CD14-positive monocyte (primary cell): ENCODE measurements at regions not wholly inside any gene's neighbourhood (a gene's known extent, or its start where the extent isn't known, plus 50 kb on each side); places are given as distances from the start of the nearest gene placed in this dataset.
A peak's percentile ranks its signal among the peaks of the same experiment; 100 is the strongest.

Experiments
- DNase-seq, 3 donors: peaks; one replicate each; pipeline ENCODE4 v3.0.0-alpha.2; 2011 to 2022
- H2AFZ ChIP-seq: 2 replicates; pipeline ENCODE4 v1.6.0; 2012; ENCODE audit warnings: mild to moderate bottlenecking, low read depth, low read length, inconsistent platforms; ENCODE audit not compliant: insufficient read depth, poor library complexity, severe bottlenecking
- H3K27ac ChIP-seq, 2 donors: 1 replicate in 1 of 2; 2 replicates in 1 of 2; pipeline ENCODE4 v1.5.1; 2012 to 2013; ENCODE audit warnings: low read length in 2 of 2, control low read depth in 1 of 2, inconsistent platforms in 1 of 2, low read depth in 1 of 2, mild to moderate bottlenecking in 1 of 2
- H3K27me3 ChIP-seq, 2 donors: one replicate each; pipeline versions ENCODE4 v1.6.0 to v1.6.1; 2011 to 2013; ENCODE audit warnings: low read length in 2 of 2; ENCODE audit not compliant: control insufficient read depth in 2 of 2, insufficient read depth in 2 of 2
- H3K36me3 ChIP-seq, 2 donors: replicated peaks in 1 of 2; 1 replicate in 1 of 2; 2 replicates in 1 of 2; pipeline versions ENCODE4 v1.5.1 to v1.6.1; 2012 to 2013; ENCODE audit warnings: low read length in 2 of 2, control low read depth in 1 of 2, inconsistent platforms in 1 of 2, mild to moderate bottlenecking in 1 of 2; ENCODE audit not compliant: insufficient read depth in 2 of 2, control insufficient read depth in 1 of 2
- H3K4me1 ChIP-seq, 2 donors: 1 replicate in 1 of 2; 2 replicates in 1 of 2; pipeline versions ENCODE4 v1.5.1 to v1.6.1; 2012 to 2013; ENCODE audit warnings: low read length in 2 of 2, control low read depth in 1 of 2, inconsistent platforms in 1 of 2, mild to moderate bottlenecking in 1 of 2, moderate library complexity in 1 of 2; ENCODE audit not compliant: insufficient read depth in 2 of 2, control insufficient read depth in 1 of 2
- H3K4me2 ChIP-seq: replicated peaks from 2 replicates; pipeline ENCODE3; 2012; ENCODE audit warnings: low read length, moderate library complexity, mild to moderate bottlenecking; ENCODE audit not compliant: poor library complexity, severe bottlenecking; ENCODE audit errors: extremely low read depth
- H3K4me3 ChIP-seq, 3 experiments: fragments of 200-600 bp in 1 of 3; sonication (generic) in 1 of 3; replicated peaks in 1 of 3; 1 replicate in 2 of 3; 2 replicates in 1 of 3; pipeline ENCODE4 v1.5.1; 2011 to 2013; ENCODE audit warnings: low read length in 3 of 3, mild to moderate bottlenecking in 3 of 3, control low read depth in 2 of 3, low read depth in 2 of 3, inconsistent platforms in 1 of 3, moderate library complexity in 1 of 3
- H3K79me2 ChIP-seq: 2 replicates; pipeline ENCODE4 v1.6.0; 2012; ENCODE audit warnings: mild to moderate bottlenecking, control low read depth, inconsistent platforms, low read length, moderate library complexity; ENCODE audit not compliant: insufficient read depth
- H3K9ac ChIP-seq: 2 replicates; pipeline ENCODE4 v1.6.0; 2017; ENCODE audit warnings: low read length, mild to moderate bottlenecking; ENCODE audit not compliant: insufficient read depth, poor library complexity, severe bottlenecking
- H3K9me3 ChIP-seq, 2 donors: replicated peaks in 1 of 2; 1 replicate in 1 of 2; 2 replicates in 1 of 2; pipeline versions ENCODE4 v1.5.1 to v1.6.1; 2012 to 2013; ENCODE audit warnings: low read length in 2 of 2, control low read depth in 1 of 2; ENCODE audit not compliant: control insufficient read depth in 1 of 2, insufficient read depth in 1 of 2
- H4K20me1 ChIP-seq: 2 replicates; pipeline ENCODE4 v1.6.0; 2012; ENCODE audit warnings: mild to moderate bottlenecking, low read length, control low read depth, moderate library complexity; ENCODE audit not compliant: insufficient read depth
- H3K27ac Mint-ChIP-seq, 7 donors: one replicate each; pipeline ENCODE4 v1.8.0; 2020; ENCODE audit warnings: mild to moderate bottlenecking in 7 of 7, mixed read lengths in 7 of 7, moderate library complexity in 6 of 7, inconsistent platforms in 2 of 7
- H3K27me3 Mint-ChIP-seq, 3 donors: one replicate each; pipeline ENCODE4 v1.8.0; 2021 to 2022; ENCODE audit warnings: low read depth in 3 of 3, mild to moderate bottlenecking in 3 of 3, mixed read lengths in 3 of 3, moderate library complexity in 3 of 3, inconsistent platforms in 1 of 3
- H3K36me3 Mint-ChIP-seq, 2 donors: one replicate each; pipeline ENCODE4 v1.8.0; 2020; ENCODE audit warnings: mixed read lengths in 2 of 2, inconsistent platforms in 1 of 2, mild to moderate bottlenecking in 1 of 2
- H3K4me1 Mint-ChIP-seq: one replicate; pipeline ENCODE4 v1.8.0; 2020; ENCODE audit warnings: mild to moderate bottlenecking, mixed read lengths
- H3K4me3 Mint-ChIP-seq, 2 donors: one replicate each; pipeline ENCODE4 v1.8.0; 2020; ENCODE audit warnings: mild to moderate bottlenecking in 2 of 2, mixed read lengths in 2 of 2, moderate library complexity in 1 of 2
- H3K9me3 Mint-ChIP-seq, 7 donors: one replicate each; pipeline ENCODE4 v1.8.0; 2020 to 2022; ENCODE audit warnings: mixed read lengths in 7 of 7, mild to moderate bottlenecking in 6 of 7, moderate library complexity in 6 of 7, inconsistent platforms in 2 of 7
- CTCF ChIP-seq: fragments of 200-600 bp; IDR thresholded peaks from one replicate; pipeline ENCODE4 v1.8.0; 2022; ENCODE audit warnings: antibody characterized with exemption, mild to moderate bottlenecking
- WGBS: methylation state at CpG from one replicate; pipeline ENCODE4 v1.1.5; 2013; ENCODE audit warnings: missing lambda C conversion rate; ENCODE audit not compliant: insufficient coverage; 5-methylcytosine and 5-hydroxymethylcytosine counted together
- intact Hi-C, 2 donors: fragments of 100-400 bp; cut with micrococcal nuclease; formaldehyde crosslinking; loops; one replicate each; pipeline versions ENCODE4 v1.15.0 to v1.15.1; 2023

GRCh38 chr1:199041173-199041914 lies 402.5 kb downstream of the PTPRC start:
- H3K4me1 Mint-ChIP-seq, result peaks cover 17% of the 10 kb centered on the region
- Histone ChIP-seq H3K79me2 (no peaks in the 10 kb centered on the region), H3K4me1 (peaks cover 15 to 18% of the 10 kb centered on the region in 2 donors), H3K4me3 (no peak overlapping the region), H3K9ac (no peak overlapping the region), H3K9me3 (peaks cover 7 to 10% of the 10 kb centered on the region in 2 donors), H3K4me2 (peak overlapping the region; percentile 17), H2AFZ (peak overlapping the region; percentile 54), H3K27me3 (no peaks in the 10 kb centered on the region), H4K20me1 (no peaks in the 10 kb centered on the region), H3K27ac (no peak overlapping the region), H3K36me3 (no peaks in the 10 kb centered on the region)
- WGBS, result no CpG with 5 or more reads among the region's 4 CpGs
- peaks cover 0 to 1% (median 0%) of the 10 kb centered on the region in 3 donors for H3K27me3 Mint-ChIP-seq
- peaks cover 3 to 12% (median 9%) of the 10 kb centered on the region in 7 donors for H3K9me3 Mint-ChIP-seq
- DNase-seq, result no peak
- H3K36me3 Mint-ChIP-seq, result no peaks in the 10 kb centered on the region
- H3K4me3 Mint-ChIP-seq, result peak overlapping the region in 1 of 2 donors; percentile 67
- intact Hi-C loops, result no loop called here
- peak overlapping the region in 1 of 7 donors; percentile 7 for H3K27ac Mint-ChIP-seq
- TF ChIP-seq CTCF, result no peak

- Histone ChIP-seq H3K36me3 (no peaks in the 10 kb centered on the region), H3K79me2 (no peaks in the 10 kb centered on the region), H3K9me3 (peaks cover 7 to 11% of the 10 kb centered on the region in 2 donors), H3K4me2 (no peak overlapping the region), H3K27me3 (no peaks in the 10 kb centered on the region), H3K27ac (no peak overlapping the region), H4K20me1 (no peaks in the 10 kb centered on the region), H3K9ac (no peak overlapping the region), H3K4me1 (peaks cover 15 to 18% of the 10 kb centered on the region in 2 donors), H3K4me3 (no peak overlapping the region), H2AFZ (no peak overlapping the region)
- Mint-ChIP-seq H3K27me3 (no peaks in the 10 kb centered on the region), H3K36me3 (no peaks in the 10 kb centered on the region), H3K4me1 (peaks cover 17% of the 10 kb centered on the region), H3K27ac (no peak overlapping the region), H3K4me3 (no peak overlapping the region), H3K9me3 (peaks cover 6 to 16% (median 13%) of the 10 kb centered on the region in 7 donors)
- DNase-seq, result no peak
- TF ChIP-seq CTCF, result no peak
- no CpG with 5 or more reads among the region's 1 CpG for WGBS
- intact Hi-C loops, result no loop called here
Observed at GRCh38 chr1:199042193-199042592, 403.4 kb downstream of the PTPRC start.
